ENCODE measurements at regions not wholly inside any gene's neighbourhood (a gene's known extent, or its start where the extent isn't known, plus 50 kb on each side); places are given as distances from the start of the nearest gene placed in this dataset.
"Not testable (repeated sequence)": the region's sequence is repeated elsewhere in the genome, so short reads cannot be mapped to it uniquely, and the experiment has no call there.

- no peak for DNase-seq
Observed at GRCh38 chr12:11540156-11540555, 109.3 kb upstream of the ETV6 start.

DNA sequence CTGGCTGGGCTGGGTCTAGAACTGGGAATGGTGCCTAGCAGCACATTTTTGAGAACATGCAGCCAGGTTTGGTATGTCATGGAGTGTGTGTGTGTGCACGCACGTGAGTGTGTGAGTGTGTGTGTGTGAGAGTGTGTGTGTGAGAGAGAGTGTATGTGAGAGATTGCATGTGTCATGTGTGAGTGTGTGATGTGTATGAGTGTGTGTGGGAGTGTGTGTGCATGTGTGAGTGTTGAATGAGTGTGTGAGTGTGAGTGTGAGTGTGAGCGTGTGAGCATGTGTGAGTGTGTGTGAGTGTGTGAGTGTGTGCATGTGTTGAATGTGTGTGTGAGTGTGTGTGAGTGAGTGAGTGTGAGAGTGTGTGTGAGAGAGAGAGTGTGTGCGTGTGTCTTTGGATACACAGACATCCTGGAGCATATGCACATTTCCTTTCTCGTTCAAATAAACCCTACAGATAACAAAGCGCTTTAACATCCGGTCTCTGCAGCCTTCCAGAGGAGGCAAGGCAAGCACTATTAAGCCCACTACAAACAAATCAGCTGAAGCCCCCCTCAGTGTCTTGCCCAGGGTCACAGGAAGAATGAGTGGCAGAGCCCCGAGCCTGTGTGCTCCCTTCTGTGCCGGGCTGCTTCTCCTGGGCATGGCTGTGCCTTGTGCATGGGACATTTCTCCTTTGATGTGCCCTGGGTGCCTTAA is 108.7 kb upstream of the ETV6 start:
- DNase-seq, result no peak

- DNase-seq, result no peak
Observed at GRCh38 chr12:11542599-11542998, 106.9 kb upstream of the ETV6 start.

- DNase-seq, result no peak
Observed at GRCh38 chr12:11543457-11544158, 105.9 kb upstream of the ETV6 start.

DNA sequence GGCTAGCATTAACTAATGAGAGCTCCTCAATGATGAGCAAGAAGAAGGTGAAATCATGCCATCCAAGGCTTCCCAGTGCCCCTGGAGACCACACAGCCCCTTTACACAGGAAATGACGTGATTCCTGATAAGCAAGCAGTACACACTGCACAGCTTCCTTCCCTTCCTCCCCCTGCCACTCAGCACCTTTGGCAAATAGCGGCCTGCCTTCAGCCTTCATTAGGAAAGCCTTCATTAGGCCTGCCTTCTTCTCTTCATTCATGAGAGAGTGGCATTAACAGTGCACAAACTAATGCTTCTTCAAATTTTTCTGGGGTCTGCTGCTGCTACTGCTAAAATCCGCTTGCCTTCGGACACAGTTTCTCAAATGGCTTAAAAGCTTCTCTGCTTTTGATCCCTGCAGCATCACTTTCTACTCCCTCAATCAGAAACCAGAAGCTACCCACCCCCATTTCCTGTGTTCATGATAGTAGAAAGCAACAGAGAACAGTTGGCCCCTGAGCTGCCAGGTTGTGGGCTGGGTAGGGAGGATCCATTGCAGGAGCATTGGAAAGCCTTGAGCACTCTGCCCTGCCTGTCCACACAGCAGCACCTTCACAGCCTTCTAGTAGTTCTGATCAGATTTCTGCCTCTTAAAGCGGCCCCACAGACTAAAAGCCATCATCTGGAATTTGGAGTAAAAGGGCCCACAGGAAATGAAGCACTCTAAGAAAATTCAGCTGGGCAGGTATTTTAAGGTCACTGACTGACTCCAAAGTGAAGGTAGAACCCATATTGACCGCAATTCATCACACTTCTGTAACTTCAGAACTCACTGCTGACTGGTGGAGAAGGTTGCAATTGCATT is 103.8 kb upstream of the ETV6 start:
- DNase-seq, result no peak

- not testable (repeated sequence) for DNase-seq
Observed at GRCh38 chr12:11546582-11547270, 102.7 kb upstream of the ETV6 start.

DNA sequence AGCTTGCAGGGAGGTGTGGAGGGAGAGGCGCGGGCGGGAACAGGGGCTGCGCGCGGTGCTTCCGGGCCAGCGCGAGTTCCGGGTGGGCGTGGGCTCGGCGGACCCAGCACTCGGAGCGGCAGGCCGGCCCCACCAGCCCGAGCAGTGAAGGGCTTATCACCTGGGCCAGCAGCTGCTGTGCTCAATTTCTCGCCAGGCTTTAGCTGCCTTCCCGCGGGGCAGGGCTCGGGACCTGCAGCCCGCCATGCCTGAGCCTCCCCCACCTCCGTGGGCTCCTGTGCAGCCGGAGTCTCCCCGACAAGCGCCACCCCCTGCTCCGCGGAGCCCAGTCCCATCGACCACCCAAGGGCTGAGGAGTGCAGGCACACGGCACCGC is 102.2 kb upstream of the ETV6 start:
- not testable (repeated sequence) for DNase-seq

GRCh38 chr12:11549119-11549518 is 100.4 kb upstream of the ETV6 start:
- no peak for DNase-seq

- no peak for DNase-seq
Observed at GRCh38 chr12:11553871-11554533, 95.5 kb upstream of the ETV6 start.

- no peak for DNase-seq
Observed at GRCh38 chr12:11555195-11555594, 94.3 kb upstream of the ETV6 start.

GRCh38 chr12:11555743-11556625 is 93.5 kb upstream of the ETV6 start:
- no peak for DNase-seq

- DNase-seq, result no peak
Observed at GRCh38 chr12:11556682-11557081, 92.8 kb upstream of the ETV6 start.

GRCh38 chr12:11559626-11560340 is 89.7 kb upstream of the ETV6 start:
- DNase-seq, result no peak

- DNase-seq, result no peak
Observed at GRCh38 chr12:11561411-11561810, 88.1 kb upstream of the ETV6 start.

DNA sequence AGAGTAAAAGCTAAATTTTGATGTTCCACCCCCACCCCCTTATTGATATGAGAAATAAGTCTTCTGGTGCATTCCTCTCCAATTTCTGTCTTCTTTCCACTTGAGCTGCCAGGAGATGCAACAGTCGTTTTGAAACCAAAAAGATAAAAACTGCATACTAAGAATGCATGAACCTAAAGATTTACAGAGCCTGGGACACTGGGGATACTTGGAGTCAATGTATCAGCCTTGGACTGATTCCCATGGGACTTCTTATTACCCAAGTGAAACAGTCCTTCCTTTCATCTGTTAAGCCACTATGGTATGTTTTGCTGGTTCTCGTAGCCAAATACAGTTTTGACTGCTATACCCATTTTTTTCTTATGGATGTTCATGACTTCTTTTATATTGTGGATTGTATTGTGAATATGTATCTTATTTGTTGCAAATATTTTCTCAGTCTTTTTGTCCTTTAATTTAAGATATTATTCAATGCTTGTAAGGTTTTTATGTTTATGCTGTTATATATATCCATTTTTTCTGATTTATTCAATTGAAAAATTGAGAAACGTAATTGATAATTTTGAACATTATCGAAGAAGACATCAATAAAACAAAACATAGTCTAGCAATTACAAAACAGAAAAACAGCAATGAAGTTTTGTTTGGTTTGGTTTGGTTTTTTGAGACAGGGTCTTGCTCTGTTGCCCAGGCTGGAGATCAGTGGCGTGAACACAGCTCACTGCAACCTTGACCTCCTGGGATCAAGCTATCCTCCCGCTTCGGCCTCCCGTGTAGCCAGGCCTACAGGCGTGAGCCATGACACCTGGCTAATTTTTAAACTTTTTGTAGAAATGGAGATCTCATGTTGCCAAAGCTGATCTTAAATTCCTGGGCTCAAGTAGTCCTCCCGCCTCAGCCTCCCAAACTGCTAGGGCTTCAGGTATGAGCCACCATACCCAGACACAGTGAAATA is 85.4 kb upstream of the ETV6 start:
- no peak for DNase-seq

DNA sequence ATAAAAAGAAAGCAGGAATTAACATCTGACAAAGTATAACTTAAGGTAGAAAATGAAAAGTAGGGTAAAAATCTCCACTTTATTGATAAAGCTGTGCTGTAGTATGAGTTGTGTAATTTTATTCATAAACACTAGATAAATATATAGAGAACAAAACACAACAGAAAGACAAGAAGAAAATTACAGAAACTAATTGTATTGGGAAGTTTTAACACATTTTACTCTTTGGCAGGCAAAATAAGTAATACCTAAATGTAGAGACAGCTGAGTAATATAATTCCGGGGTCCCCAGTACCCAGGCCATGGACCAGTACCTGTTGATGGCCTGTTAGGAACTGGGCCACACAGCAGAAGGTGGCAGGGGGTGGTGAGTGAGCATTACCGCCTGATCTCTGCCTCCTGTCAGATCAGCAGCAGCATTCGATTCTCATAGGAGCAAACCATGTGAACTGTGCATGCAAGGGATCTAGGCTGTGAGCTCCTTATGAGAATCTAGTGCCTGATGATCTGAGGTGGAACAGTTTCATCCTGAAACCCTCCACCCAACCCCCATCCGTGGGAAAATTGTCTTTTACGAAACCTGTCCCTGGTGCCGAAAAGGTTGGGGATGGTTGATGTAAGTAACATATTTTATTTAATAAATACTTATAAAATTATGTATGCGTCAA is 84.4 kb upstream of the ETV6 start:
- no peak for DNase-seq

DNA sequence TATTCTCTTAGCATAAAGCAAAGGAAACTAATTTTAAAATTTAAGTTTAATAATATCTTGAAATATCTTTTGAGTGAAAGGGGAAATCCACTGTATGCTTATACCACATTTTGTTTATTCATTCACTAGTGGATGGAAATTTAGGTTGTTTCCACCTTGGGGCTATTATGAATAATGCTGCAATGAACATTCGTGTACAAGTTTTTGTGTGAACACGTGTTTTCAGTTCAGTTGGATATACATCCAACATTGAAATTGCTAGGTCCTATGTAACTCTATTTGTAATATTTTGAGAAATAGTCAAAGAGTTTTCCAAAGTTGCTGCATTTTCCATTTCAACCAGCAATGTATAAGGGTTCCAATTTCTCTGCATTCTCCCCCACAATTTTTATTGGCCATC is 83.7 kb upstream of the ETV6 start:
- no peak for DNase-seq

GRCh38 chr12:11568155-11568761 is 81.2 kb upstream of the ETV6 start:
- DNase-seq, result no peak
